ENCODE measurements at regions not wholly inside any gene's neighbourhood (a gene's known extent, or its start where the extent isn't known, plus 50 kb on each side); places are given as distances from the start of the nearest gene placed in this dataset.
"Not testable (repeated sequence)": the region's sequence is repeated elsewhere in the genome, so short reads cannot be mapped to it uniquely, and the experiment has no call there.

- no peak for DNase-seq (ENCODE audit: low read depth in 2 of 2)
Measured at GRCh38 chr2:76019128-76019527, 308.4 kb upstream of the GCFC2 start.

DNA sequence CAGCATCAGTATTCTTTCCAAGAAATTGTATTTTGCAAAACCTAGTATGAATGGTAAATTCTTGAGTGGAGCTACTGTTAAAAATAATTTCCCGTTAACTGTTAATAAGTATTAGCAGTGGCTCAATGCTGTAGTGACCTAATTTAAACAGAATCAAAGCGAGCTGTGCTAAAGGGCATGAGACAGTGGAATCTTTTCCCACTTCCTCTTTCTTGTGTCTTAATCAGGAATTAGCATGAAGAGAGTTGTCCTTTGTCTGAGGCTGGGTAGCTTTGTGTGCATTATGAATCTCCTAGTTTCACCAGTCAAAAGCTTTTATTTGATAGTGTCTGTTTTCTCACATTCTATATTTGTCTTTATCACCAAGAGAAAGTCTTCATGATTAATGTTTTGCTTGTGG is 298.8 kb upstream of the GCFC2 start:
- DNase-seq (ENCODE audit: low read depth in 2 of 2): no peak

DNA sequence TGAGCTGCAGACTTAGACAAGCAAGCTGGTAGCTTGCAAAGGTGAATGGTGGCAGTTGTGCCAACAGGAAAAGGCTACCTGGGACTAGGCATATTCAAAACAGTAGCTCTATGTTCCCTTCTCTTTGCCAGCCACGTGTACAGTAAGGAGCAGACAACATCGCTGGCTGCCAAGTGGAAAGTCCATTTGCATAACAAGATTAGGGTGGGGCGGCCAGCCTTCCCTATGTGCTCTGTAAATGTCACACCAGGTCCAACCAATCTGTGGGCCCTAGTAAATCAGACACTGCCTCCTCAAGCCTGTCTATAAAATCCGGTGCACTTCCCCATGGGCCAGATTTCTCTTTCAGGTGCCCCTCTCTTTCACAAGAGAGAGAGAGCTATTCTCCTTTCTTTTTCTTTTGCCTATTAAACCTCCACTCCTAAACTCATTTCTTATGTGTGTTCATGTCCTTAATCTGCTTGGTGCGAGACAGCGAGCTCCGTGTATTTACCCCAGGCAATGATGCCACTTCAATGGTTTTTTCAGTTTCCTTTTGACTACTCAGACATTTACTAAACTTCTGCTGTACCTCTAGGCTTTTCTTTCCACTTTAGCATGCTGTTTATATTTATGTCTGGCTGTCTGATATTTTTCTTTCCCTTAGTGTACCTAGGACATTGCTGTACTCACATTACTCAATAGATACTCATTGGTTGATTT is 297.4 kb upstream of the GCFC2 start:
- no peak for DNase-seq (ENCODE audit: low read depth in 2 of 2)

- DNase-seq (ENCODE audit: low read depth in 2 of 2): no peak
Measured at GRCh38 chr2:76000425-76000824, 289.7 kb upstream of the GCFC2 start.

- DNase-seq (ENCODE audit: low read depth in 2 of 2): no peak
Measured at GRCh38 chr2:75998451-75998850, 287.7 kb upstream of the GCFC2 start.

GRCh38 chr2:75994759-75995158 is 284.0 kb upstream of the GCFC2 start:
- DNase-seq (ENCODE audit: low read depth in 2 of 2): no peak

- not testable (repeated sequence) for DNase-seq (ENCODE audit: low read depth in 2 of 2)
Measured at GRCh38 chr2:75988622-75989021, 277.9 kb upstream of the GCFC2 start.

GRCh38 chr2:75986617-75987016 is 275.9 kb upstream of the GCFC2 start:
- DNase-seq (ENCODE audit: low read depth in 2 of 2): no peak

GRCh38 chr2:75982719-75983118 is 272.0 kb upstream of the GCFC2 start:
- DNase-seq (ENCODE audit: low read depth in 2 of 2): no peak

- DNase-seq (ENCODE audit: low read depth in 2 of 2): no peak
Measured at GRCh38 chr2:75964646-75965045, 253.9 kb upstream of the GCFC2 start.

DNA sequence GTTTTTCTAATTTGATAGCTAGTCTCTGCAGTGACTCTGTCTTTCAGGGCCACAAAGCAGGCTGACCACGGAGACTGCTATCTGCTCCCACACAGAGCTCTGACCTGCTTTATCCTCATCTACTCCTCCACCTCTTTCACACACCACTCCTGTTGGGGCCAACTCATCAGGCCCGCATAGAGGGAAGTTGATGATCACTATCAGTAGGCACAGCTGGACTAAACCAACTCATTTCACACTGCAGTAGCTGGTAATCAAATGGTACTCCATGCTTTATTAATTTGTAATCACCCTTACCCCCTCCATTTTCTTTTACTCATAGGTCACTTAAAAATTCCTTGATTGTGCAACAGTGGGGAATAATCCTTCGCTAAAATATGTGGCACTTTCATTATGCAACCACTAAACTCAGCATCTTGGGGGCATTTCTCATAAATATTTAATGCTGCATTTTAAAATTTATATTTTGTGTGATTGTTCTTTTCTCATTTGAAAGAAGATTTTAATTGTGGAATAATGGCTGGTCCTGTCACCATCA is 249.8 kb upstream of the GCFC2 start:
- DNase-seq (ENCODE audit: low read depth in 2 of 2): no peak

DNA sequence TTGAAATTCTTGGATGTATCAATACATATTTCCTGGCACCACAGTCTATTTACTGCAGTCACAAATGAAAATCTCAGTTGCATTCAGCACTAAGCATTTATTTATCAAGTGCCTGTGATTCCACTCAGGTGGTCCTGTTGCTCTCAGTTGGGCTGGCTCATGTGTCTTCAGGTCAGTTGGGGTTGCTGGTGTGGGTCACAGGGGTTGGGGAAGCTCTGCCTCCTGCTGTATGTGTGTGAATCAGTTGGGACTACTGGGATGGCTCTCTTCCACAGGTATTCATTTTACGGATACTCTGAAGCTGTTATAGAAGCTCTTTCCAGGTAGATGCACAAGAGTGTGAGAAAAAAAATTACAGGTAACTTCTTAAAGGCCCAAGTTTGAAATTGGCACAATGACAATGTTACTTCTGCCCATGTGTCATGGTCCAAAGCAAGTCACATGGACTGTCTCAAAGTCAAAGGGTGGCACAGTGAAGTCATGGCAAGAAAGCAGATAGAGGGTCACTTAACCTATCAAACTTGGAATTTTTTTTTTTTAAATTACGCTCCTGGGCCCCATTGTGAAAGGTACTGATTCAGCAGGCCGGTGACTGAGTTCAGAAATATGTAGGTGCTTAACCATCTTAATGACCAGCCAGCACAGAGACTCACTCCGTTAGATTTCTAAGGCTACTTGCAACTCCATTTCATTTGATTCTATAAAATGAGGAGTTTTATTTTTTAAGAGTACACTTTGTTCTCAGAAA is 249.2 kb upstream of the GCFC2 start:
- no peak for DNase-seq (ENCODE audit: low read depth in 2 of 2)

DNA sequence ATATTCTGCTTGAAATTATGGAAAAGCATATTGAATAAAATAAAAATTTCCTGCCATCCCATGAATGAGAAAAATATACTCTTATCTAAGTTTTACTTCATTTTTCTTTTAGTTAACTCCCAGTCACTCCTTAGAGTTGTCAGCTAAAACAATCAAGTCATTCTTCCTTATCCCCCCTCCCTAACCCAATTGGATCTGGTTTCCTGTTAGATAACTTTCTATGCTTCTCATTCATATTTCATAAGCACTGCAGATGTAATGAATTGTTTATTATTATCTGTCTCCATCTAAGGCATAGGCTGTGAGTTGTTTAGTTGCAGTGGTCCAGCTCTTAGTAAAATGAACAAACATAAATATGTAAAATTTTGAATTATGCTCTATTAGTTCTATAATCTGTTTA is 244.0 kb upstream of the GCFC2 start:
- DNase-seq (ENCODE audit: low read depth in 2 of 2): no peak

DNA sequence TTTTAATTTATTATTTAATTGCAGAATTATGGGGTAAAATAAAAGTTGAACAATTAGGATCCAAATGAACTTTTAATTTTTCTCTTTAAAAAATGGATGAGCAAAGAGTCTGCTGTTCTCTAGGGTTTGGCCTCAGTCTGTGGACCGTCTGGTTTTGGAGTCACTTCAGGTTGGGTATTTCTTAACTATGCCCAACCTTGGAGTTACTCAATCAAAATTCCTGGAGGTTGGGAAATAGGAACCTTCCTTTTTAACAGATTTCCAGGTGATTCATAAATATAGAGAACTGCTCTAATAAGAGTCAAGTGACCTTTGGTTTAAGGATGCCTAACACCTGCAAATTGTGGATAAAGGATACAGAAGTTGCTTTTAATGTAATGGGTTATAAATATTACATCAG is 241.5 kb upstream of the GCFC2 start:
- no peak for DNase-seq (ENCODE audit: low read depth in 2 of 2)

- no peak for DNase-seq (ENCODE audit: low read depth in 2 of 2)
Measured at GRCh38 chr2:75949385-75950030, 238.8 kb upstream of the GCFC2 start.

DNA sequence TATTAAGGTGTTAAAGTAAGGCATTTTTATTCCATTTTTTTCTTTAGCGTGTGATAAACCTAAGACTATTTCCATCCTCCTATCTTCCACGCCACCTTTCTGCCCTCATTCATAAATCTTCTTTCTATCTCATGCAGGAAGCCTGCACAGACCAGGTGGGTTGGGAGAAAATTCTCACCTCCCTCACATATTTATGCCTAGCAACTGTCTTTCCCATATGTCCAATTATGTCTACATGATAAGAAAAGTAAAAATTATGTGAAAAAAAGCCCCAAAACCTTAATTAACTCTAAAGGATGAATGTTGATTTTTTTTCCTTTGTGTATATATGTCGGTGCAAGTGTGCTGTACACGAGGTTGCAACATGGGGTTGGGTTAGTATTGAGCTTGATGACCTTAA is 225.6 kb upstream of the GCFC2 start:
- DNase-seq (ENCODE audit: low read depth in 2 of 2): no peak

- no peak for DNase-seq (ENCODE audit: low read depth in 2 of 2)
Measured at GRCh38 chr2:75932996-75933395, 222.3 kb upstream of the GCFC2 start.

GRCh38 chr2:75928093-75928492 is 217.4 kb upstream of the GCFC2 start:
- no peak for DNase-seq (ENCODE audit: low read depth in 2 of 2)

DNA sequence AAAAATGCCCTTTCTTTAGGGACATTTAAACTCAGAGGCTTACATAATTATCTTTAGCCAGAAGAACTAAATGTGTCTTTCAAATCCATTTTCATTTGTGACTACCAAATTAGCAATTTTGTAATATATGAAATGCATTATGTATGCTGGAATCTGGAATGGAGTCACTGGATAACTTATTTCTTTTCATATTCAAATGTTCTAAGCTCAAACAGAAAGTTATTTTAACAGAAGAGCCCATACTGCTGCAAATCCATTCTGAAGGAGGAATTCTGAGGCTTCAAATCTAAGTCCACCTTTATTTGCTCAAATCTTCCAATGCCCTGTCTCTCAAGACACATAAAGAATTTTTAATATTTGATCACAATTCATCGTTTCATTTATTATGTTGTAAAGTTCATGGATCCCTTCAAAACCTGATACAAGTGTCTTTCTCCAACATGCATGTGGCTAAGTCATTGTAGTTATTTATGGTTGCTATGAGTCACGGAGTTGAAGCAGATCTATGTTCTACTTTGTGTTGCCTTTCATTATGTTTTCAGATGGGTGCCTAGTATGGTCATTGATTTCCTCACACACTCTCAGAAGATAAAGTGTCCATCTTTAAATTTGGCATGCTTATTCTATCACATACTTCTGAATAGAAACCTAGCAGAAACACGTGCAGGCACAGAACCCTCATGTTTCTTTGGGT is 214.8 kb upstream of the GCFC2 start:
- DNase-seq (ENCODE audit: low read depth in 2 of 2): no peak

DNA sequence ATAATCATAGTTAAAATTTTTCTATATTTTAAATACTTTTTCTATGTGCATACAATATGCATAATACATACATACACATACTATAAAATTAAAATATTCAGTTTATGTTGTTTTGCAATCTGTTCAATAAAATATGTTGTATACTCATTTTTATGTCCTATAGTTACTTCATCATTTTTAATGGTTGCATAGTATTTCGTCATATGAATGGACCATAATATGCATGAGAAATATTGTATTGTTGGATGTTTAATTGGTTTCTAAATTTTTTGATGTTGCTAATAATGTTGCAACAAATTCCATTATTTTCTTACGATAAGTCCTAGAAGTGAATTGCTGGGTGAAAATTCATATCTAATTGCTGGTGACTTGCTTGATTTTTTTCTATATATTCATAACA is 211.5 kb upstream of the GCFC2 start:
- DNase-seq (ENCODE audit: low read depth in 2 of 2): no peak

DNA sequence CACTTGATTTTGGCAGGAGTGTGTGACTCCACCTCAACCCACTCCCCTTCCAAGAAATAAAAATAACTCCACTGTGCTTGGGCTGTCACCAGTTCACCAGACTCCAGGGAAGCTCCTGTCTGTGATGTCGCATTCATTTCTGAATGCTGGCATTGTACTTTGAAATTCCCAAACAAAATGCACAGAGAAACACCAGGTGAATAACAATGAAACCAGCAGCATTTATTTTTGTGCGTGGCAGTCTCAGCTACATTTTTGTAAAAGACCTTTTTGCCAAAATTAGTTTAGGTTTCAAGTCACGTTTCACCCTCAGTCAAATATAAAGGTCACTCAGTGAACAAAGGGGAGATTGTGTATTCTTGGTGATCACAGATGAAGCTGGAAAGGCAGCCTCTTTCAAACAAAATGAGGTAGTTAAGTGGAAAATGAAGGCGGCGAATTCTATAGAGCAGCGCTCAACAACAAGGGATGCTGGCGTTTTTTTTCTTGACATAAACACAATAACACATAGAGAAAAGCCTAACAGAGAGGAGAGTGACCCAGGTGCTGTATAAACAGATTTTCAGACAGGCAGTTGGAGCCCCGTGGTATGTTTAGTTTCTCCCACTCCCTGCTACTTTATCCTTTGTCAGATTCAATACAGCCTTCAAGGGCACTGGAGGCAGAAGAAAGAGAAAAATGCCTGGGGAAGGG is 210.3 kb upstream of the GCFC2 start:
- DNase-seq (ENCODE audit: low read depth in 2 of 2): no peak
